GM18907 (cell line): ENCODE measurements at regions not wholly inside any gene's neighbourhood (a gene's known extent, or its start where the extent isn't known, plus 50 kb on each side); places are given as distances from the start of the nearest gene placed in this dataset.
"Not testable (repeated sequence)": the region's sequence is repeated elsewhere in the genome, so short reads cannot be mapped to it uniquely, and the experiment has no call there.

Experiments used
- ATAC-seq: cut with Tn5 transposase; IDR thresholded peaks from one replicate; pipeline ENCODE4 v1.9.1; 2021; ENCODE audit warnings: mild to moderate bottlenecking, moderate library complexity; ENCODE audit not compliant: unreplicated experiment

- no peak for ATAC-seq
These were observed 292.1 kb downstream of the RDH14 start for GRCh38 chr2:18268400-18268799.

GRCh38 chr2:18267501-18267900 lies 293.0 kb downstream of the RDH14 start:
- ATAC-seq, result no peak

GRCh38 chr2:18266699-18267098 lies 293.8 kb downstream of the RDH14 start:
- not testable (repeated sequence) for ATAC-seq

GRCh38 chr2:18265614-18266586 lies 294.6 kb downstream of the RDH14 start:
- ATAC-seq, result peak; percentile 62

GRCh38 chr2:18262601-18263000 lies 297.9 kb downstream of the RDH14 start:
- ATAC-seq, result no peak

- ATAC-seq, result no peak
These were observed 306.7 kb downstream of the RDH14 start for GRCh38 chr2:18253686-18254197.

- no peak for ATAC-seq
These were observed 309.0 kb downstream of the RDH14 start for GRCh38 chr2:18251486-18251885.

GRCh38 chr2:18247282-18248110 lies 313.0 kb downstream of the RDH14 start:
- no peak for ATAC-seq

- no peak for ATAC-seq
These were observed 315.1 kb downstream of the RDH14 start for GRCh38 chr2:18245375-18245774.

GRCh38 chr2:18244845-18245244 lies 315.6 kb downstream of the RDH14 start:
- ATAC-seq, result no peak

- ATAC-seq, result no peak
These were observed 316.6 kb downstream of the RDH14 start for GRCh38 chr2:18243816-18244215.

- no peak for ATAC-seq
These were observed 317.7 kb downstream of the RDH14 start for GRCh38 chr2:18242716-18243115.

GRCh38 chr2:18238209-18238608 lies 322.2 kb downstream of the RDH14 start:
- ATAC-seq, result no peak

- ATAC-seq, result no peak
These were observed 323.2 kb downstream of the RDH14 start for GRCh38 chr2:18237298-18237697.

- no peak for ATAC-seq
These were observed 327.6 kb downstream of the RDH14 start for GRCh38 chr2:18232731-18233438.

- no peak for ATAC-seq
These were observed 329.8 kb downstream of the RDH14 start for GRCh38 chr2:18230668-18231067.

- ATAC-seq, result no peak
These were observed 340.8 kb downstream of the RDH14 start for GRCh38 chr2:18219676-18220075.

- no peak for ATAC-seq
These were observed 339.9 kb downstream of the KCNS3 start for GRCh38 chr2:18218160-18218933.

GRCh38 chr2:18214936-18215335 lies 336.5 kb downstream of the KCNS3 start:
- ATAC-seq, result no peak

GRCh38 chr2:18213986-18214385 lies 335.5 kb downstream of the KCNS3 start:
- no peak for ATAC-seq
